Stomach (tissue), 4 donors: ENCODE measurements at regions not wholly inside any gene's neighbourhood (a gene's known extent, or its start where the extent isn't known, plus 50 kb on each side); places are given as distances from the start of the nearest gene placed in this dataset.

Experiments used
- POLR2A ChIP-seq, 4 donors: fragments of 450-650 bp; IDR thresholded peaks; one replicate each; pipeline ENCODE4 v1.6.1; 2016; ENCODE audit warnings: antibody characterized with exemption in 4 of 4, control low read depth in 2 of 4, mild to moderate bottlenecking in 1 of 4, moderate library complexity in 1 of 4
- POLR2AphosphoS5 ChIP-seq, 3 donors: sonication (generic); formaldehyde crosslinking; IDR thresholded peaks; one replicate each; pipeline ENCODE4 v1.6.1; 2016; ENCODE audit warnings: antibody characterized with exemption in 3 of 3

DNA sequence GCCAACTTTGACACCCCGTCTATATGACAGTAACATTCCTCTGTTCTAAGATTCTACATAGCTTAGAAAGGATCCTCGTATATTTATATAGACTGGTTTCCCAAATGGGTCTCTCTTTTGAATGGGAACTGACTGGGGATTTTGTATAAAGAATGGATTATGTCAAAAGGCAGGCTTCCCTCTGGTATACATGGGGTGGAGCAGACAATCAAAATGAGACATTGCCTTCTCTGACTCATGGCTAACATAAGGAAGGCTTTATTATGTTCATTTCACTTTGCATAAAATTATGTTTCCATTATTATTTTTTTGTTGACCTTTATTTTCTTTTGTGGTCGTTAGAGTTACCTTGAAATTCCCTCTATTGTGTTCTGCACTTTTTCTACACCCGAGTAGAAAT, 211.1 kb downstream of the ALG10B start:
- no peak for TF ChIP-seq POLR2AphosphoS5 (IDR thresholded peaks at IDR 0.05)
- no peak for TF ChIP-seq POLR2A (IDR thresholded peaks at IDR 0.05)
